ENCODE measurements at regions not wholly inside any gene's neighbourhood (a gene's known extent, or its start where the extent isn't known, plus 50 kb on each side); places are given as distances from the start of the nearest gene placed in this dataset.

DNA sequence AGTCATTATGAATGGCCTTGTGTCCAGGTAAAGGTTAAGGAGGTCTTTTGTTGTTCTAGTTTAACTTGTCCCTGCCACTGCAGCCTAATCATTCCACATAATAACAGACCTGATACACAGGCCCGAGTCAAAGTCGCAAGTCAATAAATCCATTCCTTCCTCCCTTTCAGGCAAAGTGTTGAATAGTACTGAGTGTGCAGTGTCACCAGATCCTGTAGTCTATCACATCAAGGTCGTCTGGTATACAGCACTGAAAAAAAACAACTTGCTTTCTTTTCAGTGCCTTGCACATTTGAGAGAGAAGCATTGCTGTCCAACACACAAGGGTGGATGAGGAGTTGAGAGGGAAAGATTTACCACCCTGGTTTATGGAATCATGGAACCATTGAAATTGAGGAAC is 606.2 kb downstream of the BCL11A start:
- Histone ChIP-seq H3K27ac (no peak overlapping the region), H3K9me3 (no peaks in the 10 kb centered on the region), H3K4me1 (no peaks in the 10 kb centered on the region), H3K4me3 (no peak overlapping the region), H3K27me3 (no peaks in the 10 kb centered on the region), H3K36me3 (no peaks in the 10 kb centered on the region)
- TF ChIP-seq, protein P1, sequence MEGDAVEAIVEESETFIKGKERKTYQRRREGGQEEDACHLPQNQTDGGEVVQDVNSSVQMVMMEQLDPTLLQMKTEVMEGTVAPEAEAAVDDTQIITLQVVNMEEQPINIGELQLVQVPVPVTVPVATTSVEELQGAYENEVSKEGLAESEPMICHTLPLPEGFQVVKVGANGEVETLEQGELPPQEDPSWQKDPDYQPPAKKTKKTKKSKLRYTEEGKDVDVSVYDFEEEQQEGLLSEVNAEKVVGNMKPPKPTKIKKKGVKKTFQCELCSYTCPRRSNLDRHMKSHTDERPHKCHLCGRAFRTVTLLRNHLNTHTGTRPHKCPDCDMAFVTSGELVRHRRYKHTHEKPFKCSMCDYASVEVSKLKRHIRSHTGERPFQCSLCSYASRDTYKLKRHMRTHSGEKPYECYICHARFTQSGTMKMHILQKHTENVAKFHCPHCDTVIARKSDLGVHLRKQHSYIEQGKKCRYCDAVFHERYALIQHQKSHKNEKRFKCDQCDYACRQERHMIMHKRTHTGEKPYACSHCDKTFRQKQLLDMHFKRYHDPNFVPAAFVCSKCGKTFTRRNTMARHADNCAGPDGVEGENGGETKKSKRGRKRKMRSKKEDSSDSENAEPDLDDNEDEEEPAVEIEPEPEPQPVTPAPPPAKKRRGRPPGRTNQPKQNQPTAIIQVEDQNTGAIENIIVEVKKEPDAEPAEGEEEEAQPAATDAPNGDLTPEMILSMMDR (IDR thresholded peaks at IDR 0.05), result no peak
- TF ChIP-seq POLR2A (IDR thresholded peaks at IDR 0.05), result no peak
- DNase-seq, result no peak

DNA sequence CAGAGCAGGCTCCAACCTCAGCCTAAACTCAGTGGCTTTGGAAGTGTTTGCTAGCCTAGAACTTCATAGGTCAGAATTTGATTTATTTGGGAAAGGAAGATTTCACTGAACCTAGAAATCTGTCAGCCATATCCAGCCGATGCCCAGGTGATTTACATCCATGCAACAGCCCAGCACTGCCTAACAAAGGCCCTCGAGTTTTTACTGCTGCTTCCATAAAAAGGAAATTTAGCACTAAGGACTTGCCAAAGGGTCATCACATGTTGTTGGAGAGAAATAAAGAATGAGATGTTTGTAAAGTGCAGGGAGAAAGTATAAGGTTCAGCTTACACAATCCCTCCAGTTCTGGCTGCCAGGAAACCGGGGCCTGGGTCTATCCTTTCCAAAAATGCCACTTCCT is 614.2 kb downstream of the BCL11A start:
- Histone ChIP-seq H3K9me3 (no peaks in the 10 kb centered on the region), H3K4me1 (no peaks in the 10 kb centered on the region), H3K27ac (no peak overlapping the region), H3K4me3 (no peak overlapping the region), H3K27me3 (no peaks in the 10 kb centered on the region), H3K36me3 (no peaks in the 10 kb centered on the region)
- DNase-seq, result no peak
- no peak for TF ChIP-seq POLR2A (IDR thresholded peaks at IDR 0.05)
- TF ChIP-seq, protein P1 (IDR thresholded peaks at IDR 0.05), result no peak

DNA sequence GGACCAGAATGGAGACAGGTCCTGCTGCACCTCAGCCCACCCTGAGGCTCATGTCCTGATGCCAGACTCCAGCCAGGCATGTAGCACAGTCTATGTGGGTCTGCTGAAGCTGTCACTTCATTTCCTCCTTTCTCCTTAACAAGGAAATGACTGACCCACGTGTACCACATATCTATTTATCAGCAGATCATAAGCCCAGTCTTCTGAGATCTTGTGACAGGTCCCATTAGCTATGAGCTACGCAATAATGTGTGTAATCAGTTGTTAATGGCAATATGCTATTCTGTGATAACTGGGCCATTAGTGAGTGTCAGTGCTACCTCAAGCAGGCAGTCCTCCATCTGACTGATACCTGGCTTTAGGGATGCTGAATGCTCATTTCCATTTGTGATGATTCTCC is 615.3 kb downstream of the BCL11A start:
- Histone ChIP-seq H3K4me3 (no peak overlapping the region), H3K4me1 (no peaks in the 10 kb centered on the region), H3K9me3 (no peaks in the 10 kb centered on the region), H3K27ac (no peak overlapping the region), H3K27me3 (no peaks in the 10 kb centered on the region), H3K36me3 (no peaks in the 10 kb centered on the region)
- DNase-seq, result no peak
- no peak for TF ChIP-seq POLR2A (IDR thresholded peaks at IDR 0.05)
- TF ChIP-seq, protein P1 (IDR thresholded peaks at IDR 0.05), result no peak

DNA sequence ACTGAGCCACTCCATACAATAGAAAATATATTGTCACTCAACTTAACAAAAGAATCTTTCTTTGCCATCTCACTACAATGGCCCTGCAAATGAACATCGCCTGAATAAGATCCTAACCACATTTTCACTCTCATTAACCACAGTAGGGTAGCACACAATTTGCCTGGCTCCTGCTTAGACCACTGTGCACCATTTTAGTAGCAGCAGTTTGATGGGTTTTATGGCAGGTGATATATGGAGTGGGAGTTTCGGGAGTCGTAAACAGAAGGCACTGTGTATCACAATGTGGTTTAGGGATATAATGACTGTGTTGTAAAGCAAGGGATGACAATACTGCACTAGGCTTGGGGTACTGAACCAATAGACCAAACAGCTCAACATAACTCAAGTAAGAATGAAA is 617.4 kb downstream of the BCL11A start:
- DNase-seq, result no peak
- Histone ChIP-seq H3K27ac (no peak overlapping the region), H3K4me1 (no peaks in the 10 kb centered on the region), H3K27me3 (no peaks in the 10 kb centered on the region), H3K9me3 (no peaks in the 10 kb centered on the region), H3K4me3 (no peak overlapping the region), H3K36me3 (no peaks in the 10 kb centered on the region)
- TF ChIP-seq POLR2A (IDR thresholded peaks at IDR 0.05), result no peak
- TF ChIP-seq, protein P1 (IDR thresholded peaks at IDR 0.05), result no peak

DNA sequence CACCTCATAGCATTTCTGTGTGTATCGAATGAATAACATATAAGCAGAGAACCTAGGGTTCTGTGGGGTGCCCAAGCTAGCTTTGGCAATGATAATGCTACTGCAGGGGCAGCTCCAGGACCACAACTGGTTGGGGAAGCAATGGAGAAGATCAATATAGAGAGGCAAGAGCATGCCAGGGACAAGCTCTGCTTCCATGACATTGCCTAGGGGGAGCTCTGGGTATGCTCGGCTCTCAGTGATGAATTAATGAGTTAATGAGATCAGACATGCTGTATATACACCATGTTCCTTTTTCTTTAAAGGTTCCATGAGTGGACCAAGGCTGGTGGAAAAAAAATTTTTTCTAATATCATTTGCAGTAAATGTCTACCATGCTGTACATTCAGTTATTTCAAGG is 618.4 kb downstream of the BCL11A start:
- no peak overlapping the region for H3K4me3 ChIP-seq
- no peak overlapping the region for H3K27ac ChIP-seq
- DNase-seq, result no peak
- no peaks in the 10 kb centered on the region for H3K36me3 ChIP-seq
- H3K9me3 ChIP-seq, result no peaks in the 10 kb centered on the region
- H3K4me1 ChIP-seq, result no peaks in the 10 kb centered on the region
- no peaks in the 10 kb centered on the region for H3K27me3 ChIP-seq
- TF ChIP-seq, protein P1 (IDR thresholded peaks at IDR 0.05), result no peak
- TF ChIP-seq POLR2A (IDR thresholded peaks at IDR 0.05), result no peak

DNA sequence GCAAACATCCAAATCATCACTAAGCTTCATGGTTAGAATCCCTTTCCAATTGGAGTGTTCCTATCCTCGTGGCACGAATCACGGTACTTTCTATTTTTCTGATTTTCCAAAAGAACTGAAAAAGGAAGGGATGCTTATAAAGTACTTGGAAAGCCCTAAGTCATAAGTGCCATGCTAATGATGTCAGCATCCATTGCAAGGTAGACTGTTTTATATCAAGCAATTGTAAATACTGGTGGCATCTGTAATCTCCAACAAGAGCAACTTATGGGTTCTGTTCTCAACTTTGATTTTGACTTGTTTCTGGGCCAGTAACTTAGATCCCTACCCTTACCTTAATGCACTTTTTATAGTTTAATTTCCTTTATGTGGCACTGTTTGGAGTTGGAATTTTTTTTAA is 619.5 kb downstream of the BCL11A start:
- Histone ChIP-seq H3K9me3 (no peaks in the 10 kb centered on the region), H3K27me3 (no peaks in the 10 kb centered on the region), H3K4me1 (no peaks in the 10 kb centered on the region), H3K27ac (no peak overlapping the region), H3K36me3 (no peaks in the 10 kb centered on the region), H3K4me3 (no peak overlapping the region)
- no peak for TF ChIP-seq POLR2A (IDR thresholded peaks at IDR 0.05)
- TF ChIP-seq, protein P1 (IDR thresholded peaks at IDR 0.05), result no peak
- no peak for DNase-seq

All from Peyer's patch (tissue), 4 donors.